GM18867 (cell line): ENCODE measurements at regions not wholly inside any gene's neighbourhood (a gene's known extent, or its start where the extent isn't known, plus 50 kb on each side); places are given as distances from the start of the nearest gene placed in this dataset.
A peak's percentile ranks its signal among the peaks of the same experiment; 100 is the strongest.

Source experiments
- ATAC-seq: cut with Tn5 transposase; IDR thresholded peaks from one replicate; pipeline ENCODE4 v1.9.1; 2021; ENCODE audit warnings: mild to moderate bottlenecking, moderate library complexity; ENCODE audit not compliant: unreplicated experiment

DNA sequence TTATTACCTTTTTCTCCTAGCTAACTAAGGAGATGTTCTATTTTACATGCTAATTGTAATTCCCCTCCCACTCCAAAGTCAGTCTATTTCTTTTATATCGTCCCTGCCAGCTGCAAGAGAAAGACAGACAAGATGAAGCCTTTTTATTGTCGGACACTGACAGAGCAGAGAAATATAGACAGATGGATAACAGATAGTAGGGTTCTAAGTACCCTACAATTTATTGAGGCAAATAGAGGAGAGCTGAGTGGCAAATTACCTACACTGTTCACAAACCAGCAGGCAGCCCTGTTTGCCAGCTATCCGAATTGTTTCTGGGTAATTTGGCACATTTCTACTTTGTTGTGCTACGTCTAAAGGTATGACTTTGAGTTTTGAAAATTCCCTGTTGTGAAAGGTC is 392.3 kb upstream of the ZNF717 start:
- ATAC-seq = no peak

DNA sequence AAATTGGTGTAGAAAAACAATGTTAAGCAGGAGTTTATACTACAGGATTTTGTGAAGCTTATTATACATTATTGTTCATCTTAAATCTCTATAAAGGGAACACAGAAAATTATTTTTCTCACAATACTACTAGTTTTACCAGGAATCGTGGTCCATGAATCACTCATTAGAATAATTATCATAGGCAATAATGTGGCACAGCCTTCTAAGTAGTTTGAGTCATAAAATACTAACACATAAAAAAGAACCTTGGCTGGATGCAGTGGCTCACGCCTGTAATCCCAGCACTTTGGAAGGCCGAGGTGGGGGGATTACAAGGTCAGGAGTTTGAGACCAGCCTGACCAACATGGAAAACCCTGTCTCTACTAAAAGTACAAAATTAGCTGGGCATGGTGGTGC is 393.1 kb upstream of the ZNF717 start:
- no peak for ATAC-seq

DNA sequence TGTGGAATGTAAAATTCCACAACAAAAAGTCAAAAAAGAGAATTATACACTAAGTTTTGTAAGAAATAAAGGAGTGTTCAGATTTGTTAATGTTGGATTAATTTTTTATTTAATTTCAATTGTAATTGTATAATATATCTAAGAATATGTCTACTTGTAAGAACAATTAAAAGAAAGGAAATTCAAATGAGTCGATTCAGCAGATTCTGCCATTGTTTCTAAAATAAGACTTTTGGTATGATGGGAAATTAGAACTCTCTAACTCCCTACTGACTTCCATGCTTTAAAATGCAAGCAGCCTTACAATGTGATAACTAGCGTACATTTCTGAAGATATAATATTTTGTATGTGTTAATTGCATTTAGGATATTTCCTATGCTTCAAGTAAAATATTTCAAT is 395.9 kb upstream of the ZNF717 start:
- no peak for ATAC-seq

DNA sequence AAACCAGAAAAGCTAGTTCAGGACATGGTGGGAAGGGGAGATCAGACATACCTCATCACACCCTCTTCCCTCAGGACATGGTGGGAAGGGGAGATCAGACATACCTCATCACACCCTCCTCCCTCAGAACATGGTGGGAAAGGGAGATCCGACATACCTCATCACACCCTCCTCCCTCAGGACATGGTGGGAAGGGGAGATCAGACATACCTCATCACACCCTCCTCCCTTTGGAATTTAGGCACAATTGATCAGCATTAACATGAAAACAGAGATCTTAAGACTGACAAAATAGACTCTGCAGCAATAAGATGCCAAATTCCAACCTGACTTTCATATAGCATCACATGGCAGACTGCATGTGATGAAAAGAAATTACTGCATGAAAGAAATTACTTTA is 412.7 kb upstream of the ZNF717 start:
- no peak for ATAC-seq

DNA sequence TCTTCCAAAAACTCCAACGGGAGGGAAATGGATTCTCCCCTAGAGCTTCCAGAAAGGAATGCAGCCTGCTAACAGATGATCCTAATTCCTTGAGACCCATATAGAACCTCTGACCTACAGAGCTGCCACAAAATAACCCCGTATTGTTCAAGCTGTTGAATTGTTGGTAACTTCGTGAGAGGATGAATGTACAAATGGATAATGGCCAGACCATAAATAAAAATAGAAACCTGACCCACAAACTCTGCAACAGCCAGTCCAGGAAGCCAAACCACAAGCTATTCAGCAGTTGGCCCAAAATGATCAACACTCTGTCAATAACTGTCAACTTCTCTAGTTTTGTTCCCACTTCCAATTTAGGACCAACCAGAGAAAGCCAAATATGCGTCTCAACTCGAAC is 414.0 kb upstream of the ZNF717 start:
- no peak for ATAC-seq

DNA sequence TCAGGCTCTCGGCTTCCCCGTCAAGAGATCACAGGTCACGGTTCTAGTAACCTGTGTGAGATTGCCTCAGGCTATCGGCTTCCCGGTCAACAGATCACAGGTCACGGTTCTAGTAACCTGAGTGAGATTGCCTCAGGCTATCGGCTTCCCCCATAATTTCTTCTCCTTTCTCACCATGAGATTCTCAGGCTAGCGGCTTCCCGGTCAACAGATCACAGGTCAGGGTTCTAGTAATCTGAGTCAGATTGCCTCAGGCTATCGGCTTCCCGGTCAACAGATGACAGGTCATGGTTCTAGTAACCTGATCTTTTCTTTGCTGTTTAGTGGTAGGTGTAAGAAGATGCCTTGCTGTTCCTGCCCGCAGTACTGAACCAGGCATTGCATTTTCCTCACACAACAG is 418.2 kb upstream of the ZNF717 start:
- no peak for ATAC-seq

DNA sequence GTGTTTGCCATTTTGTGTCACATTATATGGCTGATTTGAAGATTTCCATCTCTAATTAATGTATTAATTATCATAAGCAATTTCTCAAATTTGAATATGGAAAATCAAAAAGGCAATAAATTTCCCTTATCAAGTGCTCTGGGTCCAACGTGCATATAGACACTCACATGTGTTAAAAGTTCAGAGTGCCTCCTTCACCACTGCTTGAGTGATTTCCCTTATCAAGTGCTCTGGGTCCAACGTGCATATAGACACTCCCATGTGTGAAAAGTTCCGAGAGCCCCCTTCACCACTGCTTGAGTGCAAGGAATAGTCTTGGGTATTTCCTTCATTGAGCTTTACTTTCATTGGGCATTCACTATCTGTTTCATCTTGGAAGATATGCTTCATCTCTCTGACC is 421.0 kb upstream of the ZNF717 start:
- ATAC-seq = no peak

DNA sequence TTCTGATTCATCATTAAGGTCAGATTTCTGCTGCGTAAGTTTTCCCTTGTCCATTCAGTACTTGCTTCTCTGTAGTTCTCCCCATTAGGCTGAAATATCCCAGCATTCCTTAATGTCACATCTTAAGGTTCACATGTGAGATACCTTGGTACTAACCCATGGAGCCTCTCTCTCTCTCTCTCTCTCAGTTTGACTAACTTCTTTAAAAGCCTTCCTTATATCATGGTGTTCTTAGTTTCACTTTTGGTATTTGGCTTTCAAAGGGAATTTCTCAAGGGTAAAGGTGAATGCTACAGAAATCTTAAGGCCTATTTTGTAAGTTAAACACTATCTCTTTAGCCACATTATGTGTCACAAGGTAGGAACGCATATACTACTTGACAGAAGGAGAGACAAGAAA is 427.3 kb upstream of the ZNF717 start:
- no peak for ATAC-seq

DNA sequence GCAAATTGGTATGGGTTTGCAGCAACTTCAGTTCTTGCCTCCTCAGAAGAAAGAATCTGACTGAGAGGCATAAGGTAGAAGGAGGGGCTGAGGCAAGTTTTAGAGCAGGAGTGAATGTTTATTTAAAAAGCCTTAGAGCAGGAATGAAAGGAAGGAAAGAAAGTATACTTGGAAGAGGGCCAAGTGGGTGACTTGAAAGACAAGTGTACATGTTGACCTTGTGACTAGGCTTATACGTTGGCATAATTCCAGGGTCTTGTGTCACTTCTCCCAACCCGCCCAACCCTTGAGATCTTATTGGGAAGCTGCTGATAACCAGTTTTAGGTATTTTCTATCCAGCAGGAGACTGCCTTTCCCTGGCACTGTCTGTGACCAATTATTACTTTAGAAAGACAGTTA is 436.9 kb upstream of the ZNF717 start:
- no peak for ATAC-seq

DNA sequence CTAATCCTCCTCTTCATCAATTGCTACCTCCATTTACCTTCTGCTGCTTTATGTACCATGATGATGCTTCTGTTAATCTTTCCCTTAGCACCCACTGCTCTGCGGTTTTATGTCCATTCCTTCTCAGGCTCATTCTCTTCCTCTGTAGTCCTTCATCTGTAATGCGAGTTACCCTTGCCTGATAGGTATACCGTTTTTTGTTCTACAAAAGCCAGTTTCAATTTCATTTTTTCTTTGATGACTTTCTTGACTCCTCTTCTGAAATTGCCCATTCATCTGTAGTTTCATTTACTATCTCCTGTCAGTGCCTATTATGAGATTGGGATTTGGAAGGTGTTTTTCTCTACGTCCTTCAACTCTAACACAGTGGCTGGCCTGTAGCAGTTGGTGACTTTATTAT is 445.9 kb upstream of the ZNF717 start:
- no peak for ATAC-seq

DNA sequence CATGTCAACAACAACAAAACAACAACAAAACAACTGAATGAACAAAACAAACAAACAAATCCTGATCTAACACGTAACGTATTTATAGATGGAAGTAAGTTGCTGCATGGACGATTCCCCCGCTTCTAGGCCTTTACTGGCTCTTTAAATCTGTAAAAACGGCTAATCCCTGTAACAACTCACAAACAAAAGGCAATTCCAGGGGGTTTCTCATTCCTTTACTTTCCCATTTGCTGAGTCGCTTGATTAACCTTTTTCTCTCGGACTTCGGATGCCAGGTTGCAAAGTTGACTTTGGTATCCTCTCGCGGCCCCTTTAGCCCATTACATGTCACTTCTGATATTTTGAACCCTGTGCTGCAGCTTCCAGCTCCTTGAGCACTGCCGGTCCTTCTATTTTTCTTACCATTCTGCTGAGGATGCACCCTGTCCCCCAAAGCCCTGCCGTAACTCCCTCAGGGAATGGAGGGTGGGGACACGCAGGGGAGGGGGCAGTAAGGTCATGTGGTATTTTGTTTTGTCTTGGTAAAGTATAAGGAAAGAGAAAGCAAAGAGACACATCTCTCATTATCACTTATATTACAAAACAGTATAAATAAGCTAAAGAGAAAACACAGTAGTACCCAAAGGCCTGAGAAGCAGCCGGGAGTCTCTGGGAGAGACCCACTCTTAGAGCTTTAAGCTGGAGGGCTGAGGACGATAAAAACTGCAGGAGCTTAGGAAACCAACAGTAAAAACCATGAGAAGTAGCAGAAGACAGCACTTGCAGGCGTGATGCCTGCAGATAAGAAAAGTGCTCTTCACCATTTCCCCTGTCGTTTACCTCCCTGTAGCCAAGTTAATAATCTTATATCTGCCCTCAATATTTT is 457.8 kb upstream of the ZNF717 start:
- no peak for ATAC-seq

DNA sequence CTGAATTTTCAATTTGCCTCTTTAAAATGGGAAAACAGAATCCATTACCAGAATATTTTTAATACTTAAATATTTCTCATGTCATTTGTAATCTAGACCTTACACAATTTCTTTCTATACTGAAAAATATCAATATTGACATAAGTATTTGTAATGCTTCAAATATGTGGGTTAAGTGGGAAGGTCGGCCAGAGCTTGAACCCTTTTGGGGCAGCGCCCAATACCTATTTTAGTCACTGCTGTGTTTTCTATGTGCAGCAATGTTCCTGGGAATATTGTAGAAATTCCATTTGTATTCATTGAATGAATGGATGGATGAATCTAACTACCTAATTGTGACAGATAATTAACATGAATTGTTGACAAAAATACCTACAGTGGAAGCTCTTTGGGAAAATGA is 459.7 kb upstream of the ZNF717 start:
- ATAC-seq = no peak

DNA sequence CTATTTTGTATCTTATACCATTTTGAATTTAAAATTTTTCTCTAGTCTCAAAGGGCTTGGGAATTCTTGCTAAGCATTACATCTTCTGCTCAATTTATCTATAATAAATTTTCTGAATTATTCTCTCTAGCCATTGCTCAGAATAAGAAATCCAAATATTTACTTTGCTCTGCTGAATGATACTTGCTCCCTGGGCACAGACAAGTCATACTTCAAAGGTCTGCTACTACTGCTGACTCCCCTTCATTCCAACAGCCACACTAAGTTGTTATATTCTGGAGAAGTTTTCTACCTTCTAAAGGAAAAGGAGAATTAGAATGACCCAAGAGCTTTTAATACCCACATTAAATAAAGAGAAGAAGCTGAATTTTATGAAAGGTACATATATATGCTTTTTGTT is 460.3 kb upstream of the ZNF717 start:
- no peak for ATAC-seq

DNA sequence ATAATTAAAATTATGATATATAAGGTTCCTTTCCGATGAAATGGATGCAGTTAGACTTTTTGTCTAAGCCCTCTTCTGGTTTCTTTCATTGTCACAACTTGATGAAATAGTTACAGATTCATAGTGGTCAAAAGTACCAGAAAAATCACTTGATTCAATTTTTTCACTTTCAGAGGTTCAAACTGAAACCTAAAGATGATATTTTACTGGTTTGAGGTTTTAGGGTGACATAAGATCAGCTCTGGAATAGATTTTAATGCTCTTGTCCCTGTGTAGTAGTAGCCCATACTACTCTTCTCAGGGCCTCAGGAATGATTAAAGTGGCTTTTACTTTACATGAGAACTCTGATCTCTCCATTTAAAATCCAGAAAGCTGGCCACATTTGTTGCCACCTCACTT is 479.1 kb upstream of the ZNF717 start:
- peak; percentile 59 for ATAC-seq

DNA sequence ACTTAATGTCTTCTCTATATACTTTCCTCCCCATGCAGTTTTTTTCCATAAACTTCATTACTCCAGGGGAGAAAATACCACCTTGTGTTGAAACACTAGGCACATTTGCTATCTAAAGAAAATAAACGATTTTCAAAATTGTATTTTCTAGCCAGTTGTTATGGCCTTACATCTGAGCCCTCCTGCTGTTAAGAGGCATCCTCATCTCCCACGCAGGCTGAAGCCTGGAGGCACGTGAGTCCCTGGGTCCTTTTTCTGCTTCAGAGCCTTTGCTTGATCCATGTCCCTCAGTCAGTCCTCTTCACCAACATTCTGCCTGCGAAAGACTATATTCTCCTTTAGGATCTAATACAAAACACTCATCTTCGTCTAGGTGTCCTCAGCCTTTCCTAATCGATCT is 479.6 kb upstream of the ZNF717 start:
- no peak for ATAC-seq

DNA sequence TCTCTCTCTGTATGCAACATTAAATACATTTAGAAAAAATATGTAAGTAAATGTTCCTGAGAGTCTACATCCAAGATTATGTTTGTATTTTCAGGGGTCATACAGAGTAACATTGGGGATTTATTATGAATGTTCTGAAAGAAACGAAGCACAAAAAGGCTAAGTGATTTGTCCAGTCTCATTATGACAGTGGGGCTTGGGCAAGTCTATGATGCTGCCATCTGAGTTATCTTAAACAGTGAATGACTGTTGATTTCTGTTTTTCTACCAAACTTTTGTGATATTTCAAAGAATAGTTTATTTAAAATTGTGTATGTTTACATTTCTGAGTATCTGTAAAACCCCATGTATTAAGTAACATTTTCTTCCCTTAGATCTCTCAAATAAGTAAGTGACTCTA is 481.2 kb upstream of the ZNF717 start:
- no peak for ATAC-seq

DNA sequence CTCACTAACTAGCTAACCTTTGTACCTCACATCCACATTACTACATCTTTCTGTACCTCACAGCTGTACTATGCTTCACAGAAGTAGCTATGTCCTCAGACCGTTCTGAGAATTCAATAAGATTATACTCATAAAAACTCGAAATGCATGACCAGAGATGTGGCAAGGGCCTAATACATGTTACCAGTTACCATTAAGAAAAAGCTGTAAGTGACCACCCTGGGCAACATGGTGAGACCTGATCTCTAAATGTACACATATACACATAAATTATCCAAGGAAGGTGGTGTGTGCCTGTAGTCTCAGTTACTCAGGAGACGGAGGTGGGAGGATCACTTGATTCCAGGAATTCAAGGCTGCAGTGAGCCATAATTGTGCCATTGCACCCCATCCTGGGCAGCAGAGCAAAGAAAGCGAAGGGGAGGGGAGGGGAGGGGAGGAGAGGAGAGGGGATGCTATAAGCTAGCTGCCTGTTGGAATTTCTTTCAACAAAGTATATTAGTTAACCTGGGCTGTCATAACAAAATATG is 482.6 kb upstream of the ZNF717 start:
- no peak for ATAC-seq

DNA sequence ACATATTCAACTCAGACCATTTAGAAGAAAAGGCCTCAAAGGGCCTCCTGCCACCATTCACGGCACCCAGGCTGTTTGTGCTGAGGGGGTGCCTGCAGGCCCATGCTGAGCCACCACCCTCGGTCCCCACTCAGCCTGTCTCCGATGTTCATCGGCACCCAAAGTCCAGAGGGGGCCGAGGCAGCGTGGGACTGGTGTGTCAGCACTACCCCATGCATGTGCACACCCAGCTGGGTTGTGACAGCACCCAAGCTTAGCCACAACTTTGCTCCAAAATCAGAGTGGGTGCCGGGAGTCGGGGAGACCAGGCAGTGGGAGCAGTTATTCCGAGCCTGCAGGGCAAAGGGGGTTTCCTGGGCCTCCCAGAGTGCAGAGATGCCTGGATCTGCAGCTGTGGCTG is 508.5 kb upstream of the ZNF717 start:
- ATAC-seq = no peak

DNA sequence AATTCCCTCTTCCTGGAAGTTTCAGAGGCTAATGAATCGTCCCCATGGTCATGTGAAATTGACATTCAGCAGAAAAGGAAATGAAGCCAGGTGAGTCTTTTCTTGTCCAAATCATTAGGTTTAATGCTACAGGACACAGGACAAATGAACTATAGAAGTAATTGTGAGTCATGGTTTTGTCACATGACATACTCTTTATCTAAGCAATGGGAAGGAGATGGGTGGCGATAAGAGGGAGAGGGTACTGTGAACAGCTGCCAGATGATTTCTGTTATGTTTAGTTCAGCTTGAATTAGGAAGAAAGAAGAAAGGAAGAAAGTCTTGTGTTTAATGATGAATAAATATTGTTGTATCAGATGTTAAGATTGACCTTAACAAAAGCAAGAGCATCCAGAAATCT is 515.4 kb upstream of the ZNF717 start:
- no peak for ATAC-seq

DNA sequence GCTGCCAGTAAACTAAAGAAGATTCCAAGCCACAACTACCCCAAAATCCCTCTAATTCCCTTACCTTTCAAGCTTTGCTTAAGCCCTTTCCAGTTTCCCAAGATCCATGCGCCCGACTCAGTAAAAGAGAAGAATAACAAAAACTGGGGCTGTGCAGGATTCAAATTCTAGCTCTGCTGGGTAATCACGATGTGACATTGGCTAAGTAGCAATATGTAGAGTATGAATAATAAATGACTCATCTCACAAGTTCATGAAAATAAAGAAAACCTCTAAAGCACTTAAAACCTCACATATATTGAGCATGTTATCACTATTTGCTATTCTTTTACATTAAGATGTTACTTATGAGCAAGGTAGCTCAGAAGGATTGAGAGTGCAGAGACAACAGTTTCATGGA is 522.2 kb upstream of the ZNF717 start:
- ATAC-seq = no peak

DNA sequence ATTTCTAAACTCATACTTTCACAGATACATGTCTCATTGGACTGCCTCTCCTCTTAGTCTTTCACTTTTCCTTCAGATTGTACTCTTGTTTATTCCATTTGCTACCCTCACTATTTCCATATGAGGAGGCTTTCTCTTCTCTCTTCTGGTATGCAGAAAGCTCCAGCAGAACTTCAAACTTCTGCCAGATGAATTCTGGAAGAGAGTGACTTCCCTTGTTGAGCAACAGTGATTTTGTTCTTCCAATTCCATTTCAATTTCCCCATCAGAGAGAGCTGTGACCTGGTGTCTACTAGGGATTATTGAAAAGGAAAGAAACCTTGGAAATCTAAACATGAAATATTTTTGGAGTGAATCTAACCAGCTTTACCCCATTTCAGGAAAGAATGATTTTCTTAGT is 523.2 kb upstream of the ZNF717 start:
- ATAC-seq = no peak

DNA sequence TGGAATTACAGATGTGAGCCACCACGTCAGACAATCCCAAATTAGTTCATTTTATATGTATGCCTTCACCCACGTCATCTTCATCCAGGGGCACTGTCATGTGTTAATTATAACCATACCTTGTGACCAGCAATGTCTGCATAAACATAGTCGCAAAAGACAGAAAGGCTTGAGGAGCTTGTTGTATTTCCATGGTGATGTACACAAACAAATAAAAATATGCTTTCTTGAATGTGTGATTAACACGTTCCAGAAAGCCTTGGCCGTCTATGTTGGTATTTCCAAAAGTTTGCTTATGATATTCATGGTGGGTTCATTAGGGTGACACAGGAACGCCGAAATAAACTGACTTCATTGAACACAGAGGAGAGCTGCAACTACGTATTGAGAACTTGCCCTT is 524.7 kb upstream of the ZNF717 start:
- ATAC-seq = no peak

DNA sequence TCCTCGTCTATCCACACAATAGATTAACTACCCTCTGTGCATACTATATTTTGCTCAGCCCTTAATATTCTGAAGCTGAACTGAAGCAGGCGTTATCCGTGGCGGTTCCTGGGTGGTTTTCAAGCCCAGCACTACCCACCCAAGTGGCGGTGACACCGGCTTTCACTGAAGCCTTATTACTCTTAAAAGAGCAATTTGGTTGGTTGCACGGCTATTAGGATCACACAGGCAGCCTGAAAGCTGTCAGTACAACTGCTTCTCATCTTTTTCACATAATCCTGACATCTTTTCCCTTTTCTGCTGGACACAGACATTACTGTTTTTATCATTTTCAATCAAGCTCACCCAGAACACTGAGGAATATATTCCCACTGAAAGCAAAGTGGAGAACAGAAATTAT is 525.3 kb upstream of the ZNF717 start:
- ATAC-seq = no peak
